GM12878 (cell line): ENCODE measurements at regions not wholly inside any gene's neighbourhood (a gene's known extent, or its start where the extent isn't known, plus 50 kb on each side); places are given as distances from the start of the nearest gene placed in this dataset.

ENCODE experiments used
- ATAC-seq: fragments of 200-7000 bp; cut with Tn5 transposase; 3 replicates; pipeline ENCODE4 v1.9.1; 2020; ENCODE audit warnings: mild to moderate bottlenecking, moderate library complexity
- BruUV-seq: library from RNA; stranded (reverse); fragments of 400-500 nt; replicated peaks from 2 replicates; lab custom pipeline; 2021; lab: Mats Ljungman, UMichigan
- CTCF ChIA-PET: fragments of 300-600 bp; sonication (Branson Sonifier 250); formaldehyde crosslinking; extraction: SDS; loops from one replicate; lab custom pipeline; 2021; ENCODE audit warnings: inconsistent platforms; lab: Yijun Ruan, JAX
- POLR2A ChIA-PET: fragments of 350-600 bp; formaldehyde crosslinking; extraction: SDS; loops from one replicate; lab custom pipeline; 2021; ENCODE audit warnings: inconsistent platforms; lab: Charles Lee
- RAD21 ChIA-PET: fragments of 300-600 bp; sonication (Branson Sonifier 250); formaldehyde crosslinking; loops from one replicate; lab custom pipeline; 2023; ENCODE audit warnings: antibody characterized with exemption; ENCODE audit not compliant: unreplicated experiment; lab: Charles Lee
- SMC1A ChIA-PET: fragments of 300-600 bp; sonication (Branson Sonifier 250); formaldehyde crosslinking; loops from one replicate; lab custom pipeline; 2023; ENCODE audit not compliant: unreplicated experiment, uncharacterized antibody; lab: Charles Lee
- DNase-seq: peaks from one replicate; pipeline ENCODE4 v3.0.0-alpha.2; 2011; ENCODE audit warnings: low read depth, low spot score
- FAIRE-seq: peaks from 3 replicates; lab custom pipeline; 2011; peaks lifted over from hg19 to GRCh38; lab: Jason Lieb, UNC
- H2AFZ ChIP-seq: 2 replicates; pipeline ENCODE4 v1.6.0; 2011; ENCODE audit warnings: low read depth, low read length, control low read depth; ENCODE audit not compliant: control insufficient read depth
- H3K27ac ChIP-seq: 2 replicates; pipeline ENCODE4 v1.5.1; 2011; ENCODE audit warnings: control low read depth; ENCODE audit not compliant: control insufficient read depth, insufficient read depth
- H3K27me3 ChIP-seq, 2 experiments: replicated peaks in 1 of 2; 2 replicates each; pipeline versions ENCODE4 v1.6.0 to v1.6.1; 2011; ENCODE audit warnings: low read length in 1 of 2; ENCODE audit not compliant: control insufficient read depth in 2 of 2, insufficient read depth in 2 of 2
- H3K36me3 ChIP-seq, 2 experiments: 2 replicates each; pipeline ENCODE4 v1.5.1; 2011; ENCODE audit warnings: low read length in 1 of 2; ENCODE audit not compliant: control insufficient read depth in 2 of 2, insufficient read depth in 2 of 2
- H3K4me1 ChIP-seq: 2 replicates; pipeline ENCODE4 v1.6.1; 2011; ENCODE audit warnings: mild to moderate bottlenecking, low read length, moderate library complexity, mixed read lengths; ENCODE audit not compliant: control insufficient read depth, insufficient read depth
- H3K4me2 ChIP-seq: 2 replicates; pipeline ENCODE4 v1.6.0; 2011; ENCODE audit warnings: control low read depth; ENCODE audit not compliant: control insufficient read depth, insufficient read depth
- H3K4me3 ChIP-seq: fragments of 200-600 bp; sonication (generic); 2 replicates; pipeline ENCODE4 v1.5.1; 2016
- H3K79me2 ChIP-seq: 2 replicates; pipeline ENCODE4 v1.6.0; 2011; ENCODE audit warnings: low read length; ENCODE audit not compliant: control insufficient read depth, insufficient read depth
- H3K9ac ChIP-seq: 2 replicates; pipeline ENCODE4 v1.8.0; 2011; ENCODE audit warnings: low read length, control low read depth, mixed read lengths; ENCODE audit not compliant: control insufficient read depth, insufficient read depth
- H3K9me3 ChIP-seq: replicated peaks from 3 replicates; pipeline ENCODE4 v1.5.1; 2011; ENCODE audit warnings: mild to moderate bottlenecking, low read length; ENCODE audit not compliant: control insufficient read depth, insufficient read depth
- H4K20me1 ChIP-seq: 2 replicates; pipeline ENCODE4 v1.6.0; 2011; ENCODE audit not compliant: control insufficient read depth, insufficient read depth
- CBX5 ChIP-seq: sonication (generic); IDR thresholded peaks from 2 replicates; pipeline ENCODE4 v1.6.1; 2016; ENCODE audit warnings: low read depth, moderate library complexity, mild to moderate bottlenecking, inconsistent platforms
- CREB1 ChIP-seq: IDR thresholded peaks from 2 replicates; pipeline ENCODE4 v1.6.1; 2012; ENCODE audit warnings: low read depth, mild to moderate bottlenecking, inconsistent platforms
- CREM ChIP-seq: IDR thresholded peaks from 2 replicates; pipeline ENCODE4 v1.6.1; 2014; ENCODE audit warnings: antibody characterized with exemption, low read depth
- EP300 ChIP-seq, 2 experiments: fragments of 150-350 bp in 1 of 2; IDR thresholded peaks; 2 replicates each; pipeline ENCODE4 v1.6.1; 2011 to 2012; ENCODE audit warnings: low read depth in 2 of 2, low read length in 2 of 2, borderline replicate concordance in 1 of 2, improper control_type of control experiment in 1 of 2, inconsistent platforms in 1 of 2; ENCODE audit not compliant: control insufficient read depth in 1 of 2
- IKZF1 ChIP-seq: fragments of 450-650 bp; conservative IDR thresholded peaks from 2 replicates; pipeline ENCODE4 v1.6.1; 2017; ENCODE audit warnings: antibody characterized with exemption, mild to moderate bottlenecking
- IKZF2 ChIP-seq, 2 experiments: fragments of 450-650 bp; IDR thresholded peaks; 2 replicates each; pipeline ENCODE4 v1.6.1; 2017; ENCODE audit warnings: mild to moderate bottlenecking in 2 of 2, moderate library complexity in 2 of 2
- JUNB ChIP-seq: IDR thresholded peaks from 2 replicates; pipeline ENCODE4 v1.6.1; 2016; ENCODE audit warnings: antibody characterized with exemption, mild to moderate bottlenecking
- LARP7 ChIP-seq: fragments of 450-650 bp; IDR thresholded peaks from 2 replicates; pipeline ENCODE4 v1.6.1; 2017; ENCODE audit warnings: mild to moderate bottlenecking
- NFIC ChIP-seq: IDR thresholded peaks from 2 replicates; pipeline ENCODE4 v1.6.1; 2012; ENCODE audit warnings: low read depth, mild to moderate bottlenecking, inconsistent platforms, low read length, moderate library complexity
- NFYA ChIP-seq: IDR thresholded peaks from 2 replicates; pipeline ENCODE4 v1.6.1; 2011; ENCODE audit warnings: low read depth, mild to moderate bottlenecking, low read length, improper control_type of control experiment, borderline replicate concordance
- RUNX3 ChIP-seq: IDR thresholded peaks from 2 replicates; pipeline ENCODE4 v1.6.1; 2012; ENCODE audit warnings: low read length, inconsistent platforms
- STAT1 ChIP-seq: fragments of 450-650 bp; conservative IDR thresholded peaks from 2 replicates; pipeline ENCODE4 v1.6.1; 2014; ENCODE audit warnings: antibody characterized with exemption, mild to moderate bottlenecking
- ZNF217 ChIP-seq: fragments of 450-650 bp; IDR thresholded peaks from 2 replicates; pipeline ENCODE4 v1.6.1; 2017; ENCODE audit warnings: antibody characterized with exemption, mild to moderate bottlenecking
- ZNF384 ChIP-seq: IDR thresholded peaks from 2 replicates; pipeline ENCODE4 v1.6.1; 2012; ENCODE audit warnings: low read depth, mild to moderate bottlenecking, low read length, improper control_type of control experiment, borderline replicate concordance
- WGBS: methylation state at CpG from one replicate; pipeline ENCODE4 v1.1.6; 2016; ENCODE audit warnings: low lambda C conversion rate; ENCODE audit not compliant: insufficient replicate concordance, insufficient coverage; ENCODE audit errors: missing lambda C conversion rate; 5-methylcytosine and 5-hydroxymethylcytosine counted together
- in situ Hi-C: fragments of 300-500 bp; cut with MboI; formaldehyde crosslinking; loops from 9 replicates; pipeline ENCODE4 v1.14.3; 2018; ENCODE audit warnings: mixed read lengths
- intact Hi-C: fragments of 100-400 bp; cut with micrococcal nuclease; formaldehyde crosslinking; loops from one replicate; pipeline ENCODE4 v1.14.2; 2022; ENCODE audit not compliant: unreplicated experiment
- TF ChIP-seq, protein P1 (sequence below): fragments of 450-650 bp; IDR thresholded peaks from 2 replicates; pipeline ENCODE4 v1.6.1; 2017; ENCODE audit warnings: low read depth, mild to moderate bottlenecking, moderate library complexity
- TF ChIP-seq, protein P2 (sequence below): IDR thresholded peaks from 2 replicates; pipeline ENCODE4 v1.6.1; 2011; ENCODE audit warnings: low read depth, mild to moderate bottlenecking, low read length, moderate library complexity, borderline replicate concordance; ENCODE audit errors: extremely low read depth

DNA sequence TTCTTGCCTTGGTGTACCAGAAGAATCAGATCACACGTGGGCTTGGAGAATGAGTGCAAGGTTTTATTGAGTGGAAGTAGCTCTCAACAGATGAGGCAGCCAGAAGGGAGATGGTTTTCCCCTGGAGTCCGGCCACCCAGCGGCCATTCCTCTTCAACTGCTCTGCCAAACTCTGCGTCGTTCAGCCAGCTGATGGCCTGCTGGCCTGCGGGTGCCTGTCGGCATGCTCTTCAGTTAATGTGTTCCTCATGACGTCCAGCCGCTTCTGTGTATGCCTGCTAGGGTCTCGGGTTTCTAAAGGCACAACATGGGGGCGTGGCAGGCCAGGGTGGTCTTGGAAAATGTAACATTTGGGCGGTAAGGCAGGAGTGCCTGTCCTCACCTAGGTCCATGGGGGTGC is 487.9 kb upstream of the LRRC4C start:
- ATAC-seq (no peak), FAIRE-seq (no peak), DNase-seq (no peak)
- WGBS, result 23% methylated on average over 10 of the region's 12 CpGs
- intact Hi-C loops, result no loop called here
- Histone ChIP-seq H3K9me3 (no peaks in the 10 kb centered on the region; the same call in 2 of the 3 replicates), H3K4me1 (no peaks in the 10 kb centered on the region), H3K27ac (no peak overlapping the region), H3K36me3 (no peaks in the 10 kb centered on the region), H2AFZ (no peak overlapping the region), H4K20me1 (no peaks in the 10 kb centered on the region), H3K4me2 (no peak overlapping the region), H3K27me3 (no peaks in the 10 kb centered on the region; a peak in 1 of 4 replicates), H3K4me3 (no peak overlapping the region), H3K79me2 (no peaks in the 10 kb centered on the region), H3K9ac (no peak overlapping the region)
- ChIA-PET SMC1A (interaction anchor here (0.6 to 3.0 kb wide), 4 partner anchors 13 to 439 kb away, joined by 3 to 12 read pairs (median 7); no protein-coding TSS in a partner anchor), POLR2A (no interaction called here), RAD21 (no interaction called here), CTCF (interaction anchor here (0.8 kb wide), 1 partner anchor 9 kb away, joined by 3 read pairs; no protein-coding TSS in a partner anchor)
- in situ Hi-C loops, result no loop called here
- TF ChIP-seq ZNF384 (no peak), LARP7 (no peak), NFYA (no peak), CBX5 (no peak)
- no TSS peak for BruUV-seq

DNA sequence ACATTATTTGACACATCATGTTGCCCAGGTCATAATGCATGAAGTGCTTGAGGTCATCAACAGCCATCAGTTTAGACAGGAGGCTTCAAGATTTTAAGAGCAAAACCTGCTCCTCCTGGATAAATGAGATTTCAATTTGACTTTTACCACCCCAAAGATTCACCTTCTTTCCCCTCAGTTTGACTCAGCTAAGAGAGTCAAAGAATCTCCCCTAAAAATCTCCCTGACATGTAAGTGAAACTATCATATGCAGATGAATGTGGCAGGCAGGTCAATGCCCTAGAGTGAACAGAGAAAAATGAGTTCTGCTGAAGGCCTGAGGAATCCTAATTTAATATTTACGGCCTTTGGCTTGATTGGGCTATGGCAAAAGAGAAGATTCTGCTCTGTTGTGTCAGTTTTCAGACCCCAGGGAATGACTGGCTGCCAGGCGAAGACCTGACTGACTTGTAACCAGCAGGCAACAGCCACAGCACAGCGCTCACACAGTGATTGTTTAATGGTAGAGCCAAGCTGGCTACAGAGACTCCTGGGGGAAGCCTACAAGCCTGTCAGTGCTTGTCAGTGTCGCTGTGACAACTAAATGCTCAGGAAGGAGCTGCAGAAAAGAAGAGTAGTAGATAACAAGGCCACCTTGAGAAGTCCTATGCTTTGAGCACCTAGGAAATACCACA is 491.2 kb upstream of the LRRC4C start:
- DNase-seq, result no peak
- no peak for FAIRE-seq
- no peak overlapping the region for H3K4me3 ChIP-seq
- no peaks in the 10 kb centered on the region; a peak in 1 of 4 replicates for H3K27me3 ChIP-seq
- no peak overlapping the region for H3K9ac ChIP-seq
- POLR2A ChIA-PET, result no interaction called here
- no peaks in the 10 kb centered on the region for H3K36me3 ChIP-seq
- SMC1A ChIA-PET, result interaction anchor here (1.1 to 2.6 kb wide), 2 partner anchors 31 to 92 kb away, joined by 3 to 7 read pairs; no protein-coding TSS in a partner anchor
- H2AFZ ChIP-seq, result no peak overlapping the region
- no peaks in the 10 kb centered on the region for H3K79me2 ChIP-seq
- RAD21 ChIA-PET, result interaction anchor here (0.6 kb wide), 1 partner anchor 92 kb away, joined by 3 read pairs; no protein-coding TSS in a partner anchor
- intact Hi-C loops (no loop called here), in situ Hi-C loops (no loop called here)
- ATAC-seq, result peak; percentile 81
- WGBS, result 31% methylated on average over 4 of the region's 4 CpGs
- BruUV-seq, result no TSS peak
- H3K27ac ChIP-seq, result no peak overlapping the region
- no peaks in the 10 kb centered on the region for H4K20me1 ChIP-seq
- H3K4me1 ChIP-seq, result no peaks in the 10 kb centered on the region
- CTCF ChIA-PET, result interaction anchor here (0.7 kb wide), 1 partner anchor 111 kb away, joined by 3 read pairs; no protein-coding TSS in a partner anchor
- H3K9me3 ChIP-seq, result no peaks in the 10 kb centered on the region; the same call in 2 of the 3 replicates
- H3K4me2 ChIP-seq, result no peak overlapping the region
- TF ChIP-seq IKZF1 (peak; percentile 52), CREB1 (peak; percentile 64; the same call in 1 of the 2 replicates), STAT1 (no peak), ZNF217 (peak; percentile 28; the same call in 1 of the 2 replicates), CREM (peak; percentile 42; the same call in 1 of the 2 replicates), RUNX3 (peak; percentile 43; the same call in 1 of the 2 replicates), EP300 (IDR thresholded peaks at IDR 0.05; ENCODE audit: borderline replicate concordance in 1 of 2, control insufficient read depth in 1 of 2, low read depth in 2 of 2, low read length in 2 of 2) (peak in 1 of 2 experiments; percentile 26; a peak in 1 of 4 replicates), IKZF2 (IDR thresholded peaks at IDR 0.05) (peak; percentile 16 to 57; a peak in 3 of 4 replicates), JUNB (peak; percentile 67), NFIC (peak; percentile 63; the same call in 1 of the 2 replicates)
- TF ChIP-seq, protein P1, sequence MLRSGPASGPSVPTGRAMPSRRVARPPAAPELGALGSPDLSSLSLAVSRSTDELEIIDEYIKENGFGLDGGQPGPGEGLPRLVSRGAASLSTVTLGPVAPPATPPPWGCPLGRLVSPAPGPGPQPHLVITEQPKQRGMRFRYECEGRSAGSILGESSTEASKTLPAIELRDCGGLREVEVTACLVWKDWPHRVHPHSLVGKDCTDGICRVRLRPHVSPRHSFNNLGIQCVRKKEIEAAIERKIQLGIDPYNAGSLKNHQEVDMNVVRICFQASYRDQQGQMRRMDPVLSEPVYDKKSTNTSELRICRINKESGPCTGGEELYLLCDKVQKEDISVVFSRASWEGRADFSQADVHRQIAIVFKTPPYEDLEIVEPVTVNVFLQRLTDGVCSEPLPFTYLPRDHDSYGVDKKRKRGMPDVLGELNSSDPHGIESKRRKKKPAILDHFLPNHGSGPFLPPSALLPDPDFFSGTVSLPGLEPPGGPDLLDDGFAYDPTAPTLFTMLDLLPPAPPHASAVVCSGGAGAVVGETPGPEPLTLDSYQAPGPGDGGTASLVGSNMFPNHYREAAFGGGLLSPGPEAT, result peak; percentile 78; the same call in 1 of the 2 replicates
- TF ChIP-seq, protein P2, sequence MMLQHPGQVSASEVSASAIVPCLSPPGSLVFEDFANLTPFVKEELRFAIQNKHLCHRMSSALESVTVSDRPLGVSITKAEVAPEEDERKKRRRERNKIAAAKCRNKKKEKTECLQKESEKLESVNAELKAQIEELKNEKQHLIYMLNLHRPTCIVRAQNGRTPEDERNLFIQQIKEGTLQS, result no peak
